Fibroblast of the aortic adventitia (primary cell): ENCODE measurements at regions not wholly inside any gene's neighbourhood (a gene's known extent, or its start where the extent isn't known, plus 50 kb on each side); places are given as distances from the start of the nearest gene placed in this dataset.

ENCODE experiments used
- DNase-seq: peaks from one replicate; pipeline ENCODE4 v3.0.0-alpha.2; 2010; ENCODE audit warnings: low read depth
- H3K4me3 ChIP-seq: 2 replicates; pipeline ENCODE4 v1.5.1; 2011; ENCODE audit warnings: low read depth, mild to moderate bottlenecking, control low read depth, low read length, moderate library complexity
- TF ChIP-seq, protein P1 (sequence below): IDR thresholded peaks from 2 replicates; pipeline ENCODE4 v1.5.1; 2011; ENCODE audit warnings: mild to moderate bottlenecking, low read length, control low read depth, inconsistent platforms; ENCODE audit not compliant: insufficient read depth

- TF ChIP-seq, protein P1, sequence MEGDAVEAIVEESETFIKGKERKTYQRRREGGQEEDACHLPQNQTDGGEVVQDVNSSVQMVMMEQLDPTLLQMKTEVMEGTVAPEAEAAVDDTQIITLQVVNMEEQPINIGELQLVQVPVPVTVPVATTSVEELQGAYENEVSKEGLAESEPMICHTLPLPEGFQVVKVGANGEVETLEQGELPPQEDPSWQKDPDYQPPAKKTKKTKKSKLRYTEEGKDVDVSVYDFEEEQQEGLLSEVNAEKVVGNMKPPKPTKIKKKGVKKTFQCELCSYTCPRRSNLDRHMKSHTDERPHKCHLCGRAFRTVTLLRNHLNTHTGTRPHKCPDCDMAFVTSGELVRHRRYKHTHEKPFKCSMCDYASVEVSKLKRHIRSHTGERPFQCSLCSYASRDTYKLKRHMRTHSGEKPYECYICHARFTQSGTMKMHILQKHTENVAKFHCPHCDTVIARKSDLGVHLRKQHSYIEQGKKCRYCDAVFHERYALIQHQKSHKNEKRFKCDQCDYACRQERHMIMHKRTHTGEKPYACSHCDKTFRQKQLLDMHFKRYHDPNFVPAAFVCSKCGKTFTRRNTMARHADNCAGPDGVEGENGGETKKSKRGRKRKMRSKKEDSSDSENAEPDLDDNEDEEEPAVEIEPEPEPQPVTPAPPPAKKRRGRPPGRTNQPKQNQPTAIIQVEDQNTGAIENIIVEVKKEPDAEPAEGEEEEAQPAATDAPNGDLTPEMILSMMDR = no peak
- no peak overlapping the region for H3K4me3 ChIP-seq
- no peak for DNase-seq
These were observed 235.1 kb upstream of the NLRP1 start for GRCh38 chr17:5819396-5819795.

DNA sequence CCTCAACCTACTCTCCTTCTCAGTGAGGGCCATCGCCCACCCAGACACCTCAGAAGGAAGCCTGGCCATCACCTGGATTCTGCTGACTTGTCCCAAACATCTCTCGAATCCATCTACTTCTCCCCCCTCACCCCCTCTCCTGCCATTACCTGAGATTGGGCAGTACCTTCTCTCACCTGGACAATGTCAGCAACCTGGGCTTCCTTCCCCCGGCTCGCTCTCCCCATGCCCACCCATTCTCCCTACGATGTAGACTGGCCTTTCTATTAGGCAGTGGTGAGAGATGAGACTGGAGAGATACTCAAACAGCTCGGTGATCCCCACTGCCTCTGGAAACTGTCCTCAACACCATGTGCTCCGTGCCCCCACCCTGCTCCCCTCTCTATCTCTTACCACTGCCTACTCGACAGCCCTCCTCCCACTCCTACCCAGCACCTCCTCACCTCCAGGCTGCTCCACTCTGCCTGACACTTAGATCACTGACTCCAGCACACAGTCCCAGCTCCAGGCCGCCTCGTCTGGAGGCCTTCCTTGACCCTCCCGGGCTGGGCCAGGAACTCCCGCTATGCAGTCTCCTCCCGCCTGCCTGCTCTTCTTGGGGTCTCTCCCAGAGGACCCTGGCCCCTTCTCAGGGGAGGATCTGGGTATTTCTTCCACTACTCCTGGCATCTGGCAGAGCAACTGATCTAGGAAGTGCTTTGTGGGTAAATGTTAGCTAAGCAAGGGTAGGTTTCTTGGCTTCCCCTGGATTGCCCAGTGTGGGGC, 235.8 kb upstream of the NLRP1 start:
- no peak overlapping the region for H3K4me3 ChIP-seq
- TF ChIP-seq, protein P1 = no peak
- DNase-seq = no peak

GRCh38 chr17:5820721-5821456, 236.6 kb upstream of the NLRP1 start:
- no peak for DNase-seq
- no peak overlapping the region for H3K4me3 ChIP-seq
- TF ChIP-seq, protein P1 = no peak

- no peak overlapping the region for H3K4me3 ChIP-seq
- no peak for DNase-seq
- TF ChIP-seq, protein P1 = no peak
These were observed 237.5 kb upstream of the NLRP1 start for GRCh38 chr17:5821803-5822202.

DNA sequence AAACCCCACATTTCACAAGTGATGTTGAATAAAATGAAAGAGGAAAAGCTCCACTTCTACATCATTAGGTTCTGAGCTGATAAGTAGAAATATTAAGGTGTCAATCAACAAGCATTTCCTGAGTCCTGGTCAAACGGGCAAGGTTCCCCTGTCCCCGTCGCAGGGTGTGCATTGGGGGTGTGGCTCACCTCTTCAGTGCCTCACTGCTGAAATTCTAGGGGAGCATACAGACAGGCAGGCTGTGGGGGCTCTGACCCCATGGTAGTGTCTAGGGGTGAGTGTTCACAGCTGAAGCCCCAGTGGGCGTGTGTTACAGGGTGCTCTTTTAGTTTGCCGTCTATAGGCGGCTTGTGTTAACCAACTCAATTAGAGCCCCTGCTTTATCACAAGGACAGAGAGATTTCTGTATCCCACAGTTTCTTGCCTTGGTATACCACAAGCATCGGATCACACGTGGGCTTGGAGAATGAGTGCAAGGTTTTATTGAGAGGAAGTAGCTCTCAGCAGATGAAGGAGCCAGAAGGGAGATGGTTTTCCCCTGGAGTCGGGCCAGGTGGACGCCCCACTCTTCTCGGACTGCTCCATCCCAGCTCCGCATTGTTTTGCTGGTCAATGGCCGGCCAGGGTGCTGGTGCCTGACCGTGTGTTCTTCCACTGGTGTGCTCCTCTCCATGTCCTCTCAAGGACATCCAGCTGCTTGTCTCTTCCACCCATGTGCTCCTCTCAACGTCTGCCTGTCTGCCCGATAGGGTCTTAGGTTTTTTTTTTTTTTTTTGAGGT, 238.2 kb upstream of the NLRP1 start:
- TF ChIP-seq, protein P1 = no peak
- no peak overlapping the region for H3K4me3 ChIP-seq
- DNase-seq = no peak

DNA sequence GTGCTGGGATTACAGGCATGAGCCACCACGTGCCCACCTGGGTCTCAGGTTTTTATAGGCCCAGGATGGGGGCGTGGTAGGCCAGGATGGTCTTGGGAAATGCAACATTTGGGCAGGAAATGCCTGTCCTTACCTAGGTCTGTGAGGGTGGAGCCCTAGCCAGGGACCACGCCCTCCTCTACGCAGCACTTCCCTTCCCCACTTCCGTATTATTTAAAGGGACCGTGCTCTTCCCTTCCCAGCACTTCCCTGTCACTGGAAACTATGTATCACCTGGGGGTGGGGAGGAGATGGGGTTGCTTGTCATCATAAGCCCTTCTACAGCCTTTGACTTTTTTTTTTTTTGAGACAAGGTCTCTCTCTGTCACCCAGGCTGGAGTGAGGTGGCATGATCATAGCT, 238.9 kb upstream of the NLRP1 start:
- TF ChIP-seq, protein P1 = no peak
- DNase-seq = no peak
- no peak overlapping the region for H3K4me3 ChIP-seq
